ENCODE measurements at regions not wholly inside any gene's neighbourhood (a gene's known extent, or its start where the extent isn't known, plus 50 kb on each side); places are given as distances from the start of the nearest gene placed in this dataset.
A peak's percentile ranks its signal among the peaks of the same experiment; 100 is the strongest.

- no peak for TF ChIP-seq EZH2 (IDR thresholded peaks at IDR 0.05; ENCODE audit: low read length, unreplicated experiment)
- peak; percentile 38; the same call in 1 of the 2 replicates for TF ChIP-seq CTCF (conservative IDR thresholded peaks at IDR 0.05; ENCODE audit: low read depth, low read length)
- TF ChIP-seq EZH2phosphoT487 (IDR thresholded peaks at IDR 0.05; ENCODE audit: borderline replicate concordance, low read length) = no peak
These were observed 152.2 kb downstream of the TRIM27 start for GRCh38 chr6:28771401-28772267.

All from PC-3 (cell line).